GM12878 (cell line): ENCODE measurements at regions not wholly inside any gene's neighbourhood (a gene's known extent, or its start where the extent isn't known, plus 50 kb on each side); places are given as distances from the start of the nearest gene placed in this dataset.
"Not testable (repeated sequence)": the region's sequence is repeated elsewhere in the genome, so short reads cannot be mapped to it uniquely, and the experiment has no call there.

ENCODE experiments used
- ATAC-seq: fragments of 200-7000 bp; cut with Tn5 transposase; 3 replicates; pipeline ENCODE4 v1.9.1; 2020; ENCODE audit warnings: mild to moderate bottlenecking, moderate library complexity
- BruUV-seq: library from RNA; stranded (reverse); fragments of 400-500 nt; replicated peaks from 2 replicates; lab custom pipeline; 2021; lab: Mats Ljungman, UMichigan
- CTCF ChIA-PET: fragments of 300-600 bp; sonication (Branson Sonifier 250); formaldehyde crosslinking; extraction: SDS; loops from one replicate; lab custom pipeline; 2021; ENCODE audit warnings: inconsistent platforms; lab: Yijun Ruan, JAX
- POLR2A ChIA-PET: fragments of 350-600 bp; formaldehyde crosslinking; extraction: SDS; loops from one replicate; lab custom pipeline; 2021; ENCODE audit warnings: inconsistent platforms; lab: Charles Lee
- RAD21 ChIA-PET: fragments of 300-600 bp; sonication (Branson Sonifier 250); formaldehyde crosslinking; loops from one replicate; lab custom pipeline; 2023; ENCODE audit warnings: antibody characterized with exemption; ENCODE audit not compliant: unreplicated experiment; lab: Charles Lee
- SMC1A ChIA-PET: fragments of 300-600 bp; sonication (Branson Sonifier 250); formaldehyde crosslinking; loops from one replicate; lab custom pipeline; 2023; ENCODE audit not compliant: unreplicated experiment, uncharacterized antibody; lab: Charles Lee
- DNase-seq: peaks from one replicate; pipeline ENCODE4 v3.0.0-alpha.2; 2011; ENCODE audit warnings: low read depth, low spot score
- FAIRE-seq: peaks from 3 replicates; lab custom pipeline; 2011; peaks lifted over from hg19 to GRCh38; lab: Jason Lieb, UNC
- H2AFZ ChIP-seq: 2 replicates; pipeline ENCODE4 v1.6.0; 2011; ENCODE audit warnings: low read depth, low read length, control low read depth; ENCODE audit not compliant: control insufficient read depth
- H3K27ac ChIP-seq: 2 replicates; pipeline ENCODE4 v1.5.1; 2011; ENCODE audit warnings: control low read depth; ENCODE audit not compliant: control insufficient read depth, insufficient read depth
- H3K27me3 ChIP-seq, 2 experiments: replicated peaks in 1 of 2; 2 replicates each; pipeline versions ENCODE4 v1.6.0 to v1.6.1; 2011; ENCODE audit warnings: low read length in 1 of 2; ENCODE audit not compliant: control insufficient read depth in 2 of 2, insufficient read depth in 2 of 2
- H3K36me3 ChIP-seq, 2 experiments: 2 replicates each; pipeline ENCODE4 v1.5.1; 2011; ENCODE audit warnings: low read length in 1 of 2; ENCODE audit not compliant: control insufficient read depth in 2 of 2, insufficient read depth in 2 of 2
- H3K4me1 ChIP-seq: 2 replicates; pipeline ENCODE4 v1.6.1; 2011; ENCODE audit warnings: mild to moderate bottlenecking, low read length, moderate library complexity, mixed read lengths; ENCODE audit not compliant: control insufficient read depth, insufficient read depth
- H3K4me2 ChIP-seq: 2 replicates; pipeline ENCODE4 v1.6.0; 2011; ENCODE audit warnings: control low read depth; ENCODE audit not compliant: control insufficient read depth, insufficient read depth
- H3K4me3 ChIP-seq: fragments of 200-600 bp; sonication (generic); 2 replicates; pipeline ENCODE4 v1.5.1; 2016
- H3K79me2 ChIP-seq: 2 replicates; pipeline ENCODE4 v1.6.0; 2011; ENCODE audit warnings: low read length; ENCODE audit not compliant: control insufficient read depth, insufficient read depth
- H3K9ac ChIP-seq: 2 replicates; pipeline ENCODE4 v1.8.0; 2011; ENCODE audit warnings: low read length, control low read depth, mixed read lengths; ENCODE audit not compliant: control insufficient read depth, insufficient read depth
- H3K9me3 ChIP-seq: replicated peaks from 3 replicates; pipeline ENCODE4 v1.5.1; 2011; ENCODE audit warnings: mild to moderate bottlenecking, low read length; ENCODE audit not compliant: control insufficient read depth, insufficient read depth
- H4K20me1 ChIP-seq: 2 replicates; pipeline ENCODE4 v1.6.0; 2011; ENCODE audit not compliant: control insufficient read depth, insufficient read depth
- CHD4 ChIP-seq: fragments of 200-600 bp; sonication (generic); IDR thresholded peaks from 2 replicates; pipeline ENCODE4 v1.6.1; 2016; ENCODE audit warnings: mild to moderate bottlenecking
- CUX1 ChIP-seq: IDR thresholded peaks from 2 replicates; pipeline ENCODE4 v1.6.1; 2012; ENCODE audit warnings: improper control_type of control experiment, low read depth, low read length; ENCODE audit not compliant: insufficient replicate concordance
- HDAC6 ChIP-seq: fragments of 200-600 bp; sonication (generic); IDR thresholded peaks from one replicate; pipeline ENCODE4 v1.8.0; 2017; ENCODE audit warnings: antibody characterized with exemption; ENCODE audit not compliant: unreplicated experiment
- IKZF1 ChIP-seq: fragments of 450-650 bp; conservative IDR thresholded peaks from 2 replicates; pipeline ENCODE4 v1.6.1; 2017; ENCODE audit warnings: antibody characterized with exemption, mild to moderate bottlenecking
- KAT2A ChIP-seq: conservative IDR thresholded peaks from 2 replicates; pipeline ENCODE4 v1.6.1; 2011; ENCODE audit warnings: low read depth, low read length; ENCODE audit not compliant: control insufficient read depth
- MEF2B ChIP-seq: fragments of 450-650 bp; IDR thresholded peaks from 2 replicates; pipeline ENCODE4 v1.6.1; 2018; ENCODE audit warnings: mild to moderate bottlenecking, moderate library complexity; ENCODE audit not compliant: partially characterized antibody, poor library complexity, severe bottlenecking
- POLR2A ChIP-seq: IDR thresholded peaks from 2 replicates; pipeline ENCODE4 v1.6.1; 2011; ENCODE audit warnings: low read depth, mild to moderate bottlenecking, low read length
- RAD21 ChIP-seq: IDR thresholded peaks from 2 replicates; pipeline ENCODE4 v1.6.1; 2011; ENCODE audit warnings: mild to moderate bottlenecking, low read depth, low read length, moderate library complexity; ENCODE audit not compliant: insufficient read depth
- RFX5 ChIP-seq: IDR thresholded peaks from 2 replicates; pipeline ENCODE4 v1.6.1; 2011; ENCODE audit warnings: low read depth, low read length, improper control_type of control experiment
- WGBS: methylation state at CpG from one replicate; pipeline ENCODE4 v1.1.6; 2016; ENCODE audit warnings: low lambda C conversion rate; ENCODE audit not compliant: insufficient replicate concordance, insufficient coverage; ENCODE audit errors: missing lambda C conversion rate; 5-methylcytosine and 5-hydroxymethylcytosine counted together
- in situ Hi-C: fragments of 300-500 bp; cut with MboI; formaldehyde crosslinking; loops from 9 replicates; pipeline ENCODE4 v1.14.3; 2018; ENCODE audit warnings: mixed read lengths
- intact Hi-C: fragments of 100-400 bp; cut with micrococcal nuclease; formaldehyde crosslinking; loops from one replicate; pipeline ENCODE4 v1.14.2; 2022; ENCODE audit not compliant: unreplicated experiment
- TF ChIP-seq, protein P1 (sequence below): fragments of 450-650 bp; IDR thresholded peaks from 2 replicates; pipeline ENCODE4 v1.6.1; 2017; ENCODE audit warnings: mild to moderate bottlenecking

DNA sequence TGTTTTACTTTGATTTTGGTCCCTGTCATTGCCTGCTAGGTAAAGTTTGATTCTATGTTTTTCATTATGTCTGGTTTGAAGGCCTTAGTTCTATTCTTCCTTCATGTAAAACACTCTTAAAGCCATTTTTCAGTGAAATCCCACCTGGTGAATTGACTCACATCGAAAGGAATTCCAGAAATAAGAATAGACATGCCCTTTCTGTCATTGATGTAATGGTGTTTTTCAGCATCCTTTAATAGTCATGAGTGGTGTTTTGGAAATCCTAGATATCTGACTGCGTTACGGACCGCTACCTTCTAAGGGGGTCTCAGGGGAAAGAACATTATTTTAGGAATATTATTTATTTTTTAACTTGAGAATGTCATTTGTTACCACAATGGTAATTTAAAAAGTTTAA lies 104.5 kb upstream of the ZEB2 start:
- TF ChIP-seq CHD4: no peak
- no peak for TF ChIP-seq RFX5
- TF ChIP-seq MEF2B: no peak
- no peak for TF ChIP-seq KAT2A
- no peak for TF ChIP-seq POLR2A
- no peak for TF ChIP-seq IKZF1
- TF ChIP-seq RAD21: no peak
- TF ChIP-seq, protein P1, sequence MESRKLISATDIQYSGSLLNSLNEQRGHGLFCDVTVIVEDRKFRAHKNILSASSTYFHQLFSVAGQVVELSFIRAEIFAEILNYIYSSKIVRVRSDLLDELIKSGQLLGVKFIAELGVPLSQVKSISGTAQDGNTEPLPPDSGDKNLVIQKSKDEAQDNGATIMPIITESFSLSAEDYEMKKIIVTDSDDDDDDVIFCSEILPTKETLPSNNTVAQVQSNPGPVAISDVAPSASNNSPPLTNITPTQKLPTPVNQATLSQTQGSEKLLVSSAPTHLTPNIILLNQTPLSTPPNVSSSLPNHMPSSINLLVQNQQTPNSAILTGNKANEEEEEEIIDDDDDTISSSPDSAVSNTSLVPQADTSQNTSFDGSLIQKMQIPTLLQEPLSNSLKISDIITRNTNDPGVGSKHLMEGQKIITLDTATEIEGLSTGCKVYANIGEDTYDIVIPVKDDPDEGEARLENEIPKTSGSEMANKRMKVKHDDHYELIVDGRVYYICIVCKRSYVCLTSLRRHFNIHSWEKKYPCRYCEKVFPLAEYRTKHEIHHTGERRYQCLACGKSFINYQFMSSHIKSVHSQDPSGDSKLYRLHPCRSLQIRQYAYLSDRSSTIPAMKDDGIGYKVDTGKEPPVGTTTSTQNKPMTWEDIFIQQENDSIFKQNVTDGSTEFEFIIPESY: no peak
- no peak for TF ChIP-seq HDAC6
- no peak for TF ChIP-seq CUX1
- intact Hi-C loops (no loop called here), in situ Hi-C loops (no loop called here)
- ChIA-PET CTCF (interaction anchor here (1.1 kb wide), 1 partner anchor 14 kb away, joined by 3 read pairs; no protein-coding TSS in a partner anchor), RAD21 (no interaction called here), SMC1A (interaction anchor here (1.0 kb wide), 1 partner anchor 24 kb away, joined by 3 read pairs; no protein-coding TSS in a partner anchor), POLR2A (no interaction called here)
- Histone ChIP-seq H3K4me2 (no peak overlapping the region), H3K79me2 (no peaks in the 10 kb centered on the region), H3K9ac (no peak overlapping the region), H3K27ac (no peak overlapping the region), H3K27me3 (peaks cover 0 to 4% of the 10 kb centered on the region in 2 experiments; a peak in 1 of 4 replicates), H3K4me1 (no peaks in the 10 kb centered on the region), H3K9me3 (no peaks in the 10 kb centered on the region; the same call in 2 of the 3 replicates), H3K4me3 (no peak overlapping the region), H3K36me3 (no peaks in the 10 kb centered on the region), H4K20me1 (no peaks in the 10 kb centered on the region), H2AFZ (no peak overlapping the region)
- no TSS peak for BruUV-seq
- 65% methylated on average over 4 of the region's 4 CpGs for WGBS
- ATAC-seq (no peak), DNase-seq (no peak), FAIRE-seq (no peak)

DNA sequence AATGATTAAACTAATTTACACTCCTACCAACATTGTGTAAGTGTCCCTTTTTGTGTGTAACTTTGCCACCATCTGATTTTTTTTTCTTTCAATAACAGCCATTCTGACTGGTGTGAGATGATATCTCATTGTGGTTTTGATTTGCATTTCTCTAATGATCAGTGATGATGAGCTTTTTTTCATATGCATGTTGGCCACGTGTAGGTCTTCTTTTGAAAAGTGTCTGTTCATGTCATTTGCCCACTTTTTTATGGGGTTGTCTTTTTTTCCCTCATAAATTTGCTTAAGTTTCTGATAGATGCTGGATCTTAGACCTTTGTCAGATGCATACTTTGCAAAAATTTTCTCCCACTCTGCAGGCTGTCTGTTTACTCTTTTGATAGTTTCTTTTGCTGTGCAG lies 102.5 kb upstream of the ZEB2 start:
- 0% methylated on average over 1 of the region's 1 CpG for WGBS
- H3K9ac ChIP-seq, ATAC-seq, in situ Hi-C loops, intact Hi-C loops, H3K36me3 ChIP-seq, H2AFZ ChIP-seq, DNase-seq, RAD21 ChIA-PET, H3K27me3 ChIP-seq, H4K20me1 ChIP-seq, CTCF ChIA-PET, H3K9me3 ChIP-seq, POLR2A ChIA-PET, H3K79me2 ChIP-seq, BruUV-seq, FAIRE-seq, H3K4me1 ChIP-seq, H3K4me2 ChIP-seq, H3K4me3 ChIP-seq, H3K27ac ChIP-seq: not testable (repeated sequence)
- SMC1A ChIA-PET: interaction anchor here (1.0 kb wide), 1 partner anchor 15 kb away, joined by 3 read pairs; no protein-coding TSS in a partner anchor
